Liver (tissue), 3 donors: ENCODE measurements at regions not wholly inside any gene's neighbourhood (a gene's known extent, or its start where the extent isn't known, plus 50 kb on each side); places are given as distances from the start of the nearest gene placed in this dataset.

Source experiments
- CTCF ChIP-seq: fragments of 150-350 bp; IDR thresholded peaks from 2 replicates; pipeline ENCODE4 v1.5.1; 2017; ENCODE audit warnings: improper control_type of control experiment, low read depth, low read length; ENCODE audit not compliant: missing input control
- NR2F2 ChIP-seq: IDR thresholded peaks from 2 replicates; pipeline ENCODE4 v1.6.1; 2016; ENCODE audit warnings: antibody characterized with exemption
- TF ChIP-seq, protein P1 (sequence below): IDR thresholded peaks from 2 replicates; pipeline ENCODE4 v1.6.1; 2016; ENCODE audit warnings: antibody characterized with exemption
- donor health status: healthy.
- donor health status: healthy.

GRCh38 chr4:156538651-156539257 lies 432.8 kb downstream of the PDGFC start:
- TF ChIP-seq NR2F2 (no peak), CTCF (no peak)
- TF ChIP-seq, protein P1, sequence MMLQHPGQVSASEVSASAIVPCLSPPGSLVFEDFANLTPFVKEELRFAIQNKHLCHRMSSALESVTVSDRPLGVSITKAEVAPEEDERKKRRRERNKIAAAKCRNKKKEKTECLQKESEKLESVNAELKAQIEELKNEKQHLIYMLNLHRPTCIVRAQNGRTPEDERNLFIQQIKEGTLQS: no peak
